Mesothelial cell of epicardium (in vitro differentiated cells): ENCODE measurements at regions not wholly inside any gene's neighbourhood (a gene's known extent, or its start where the extent isn't known, plus 50 kb on each side); places are given as distances from the start of the nearest gene placed in this dataset.

Source experiments
- DNase-seq, 2 experiments: peaks; one replicate each; pipeline ENCODE4 v3.0.0; 2021; ENCODE audit warnings: low spot score in 2 of 2; ENCODE audit not compliant: unreplicated experiment in 2 of 2
- H3K27ac Mint-ChIP-seq: 2 replicates; pipeline ENCODE4 v1.8.0; 2021; ENCODE audit warnings: mixed read lengths
- H3K27me3 Mint-ChIP-seq: 2 replicates; pipeline ENCODE4 v1.8.0; 2021; ENCODE audit warnings: low read depth, mixed read lengths
- H3K36me3 Mint-ChIP-seq: 2 replicates; pipeline ENCODE4 v1.8.0; 2021; ENCODE audit warnings: mixed read lengths
- H3K4me1 Mint-ChIP-seq: 2 replicates; pipeline ENCODE4 v1.8.0; 2021; ENCODE audit warnings: mixed read lengths
- H3K4me3 Mint-ChIP-seq: 2 replicates; pipeline ENCODE4 v1.8.0; 2021; ENCODE audit warnings: mild to moderate bottlenecking, moderate library complexity, mixed read lengths
- H3K9me3 Mint-ChIP-seq: 2 replicates; pipeline ENCODE4 v1.8.0; 2021; ENCODE audit warnings: mixed read lengths
- CTCF ChIP-seq: fragments of 200-600 bp; sonication (generic); IDR thresholded peaks from one replicate; pipeline ENCODE4 v1.5.0; 2021; ENCODE audit warnings: antibody characterized with exemption; ENCODE audit not compliant: unreplicated experiment

GRCh38 chr2:47664817-47665216 lies 94.0 kb upstream of the KCNK12 start:
- DNase-seq, result no peak
- no peaks in the 10 kb centered on the region for H3K27me3 Mint-ChIP-seq
- no peaks in the 10 kb centered on the region for H3K36me3 Mint-ChIP-seq
- no peak overlapping the region for H3K27ac Mint-ChIP-seq
- H3K4me1 Mint-ChIP-seq, result peaks cover 5% of the 10 kb centered on the region
- TF ChIP-seq CTCF, result no peak
- H3K9me3 Mint-ChIP-seq, result no peaks in the 10 kb centered on the region
- no peak overlapping the region for H3K4me3 Mint-ChIP-seq

GRCh38 chr2:47662552-47662951 lies 91.8 kb upstream of the KCNK12 start:
- no peak for TF ChIP-seq CTCF
- no peak overlapping the region for H3K27ac Mint-ChIP-seq
- no peaks in the 10 kb centered on the region for H3K9me3 Mint-ChIP-seq
- peaks cover 7% of the 10 kb centered on the region for H3K4me1 Mint-ChIP-seq
- DNase-seq, result no peak
- no peak overlapping the region for H3K4me3 Mint-ChIP-seq
- no peaks in the 10 kb centered on the region for H3K36me3 Mint-ChIP-seq
- no peaks in the 10 kb centered on the region for H3K27me3 Mint-ChIP-seq

- DNase-seq, result no peak
- H3K36me3 Mint-ChIP-seq, result no peaks in the 10 kb centered on the region
- H3K27me3 Mint-ChIP-seq, result no peaks in the 10 kb centered on the region
- H3K4me1 Mint-ChIP-seq, result peaks cover 7% of the 10 kb centered on the region
- TF ChIP-seq CTCF, result no peak
- H3K27ac Mint-ChIP-seq, result no peak overlapping the region
- H3K9me3 Mint-ChIP-seq, result no peaks in the 10 kb centered on the region
- H3K4me3 Mint-ChIP-seq, result no peak overlapping the region
Measured at GRCh38 chr2:47661310-47661709, 90.5 kb upstream of the KCNK12 start.

GRCh38 chr2:47660168-47660567 lies 89.4 kb upstream of the KCNK12 start:
- Mint-ChIP-seq H3K4me3 (no peak overlapping the region), H3K9me3 (no peaks in the 10 kb centered on the region), H3K4me1 (peaks cover 7% of the 10 kb centered on the region), H3K36me3 (no peaks in the 10 kb centered on the region), H3K27ac (no peak overlapping the region), H3K27me3 (no peaks in the 10 kb centered on the region)
- TF ChIP-seq CTCF, result no peak
- DNase-seq, result no peak

- H3K36me3 Mint-ChIP-seq, result no peaks in the 10 kb centered on the region
- H3K9me3 Mint-ChIP-seq, result no peaks in the 10 kb centered on the region
- TF ChIP-seq CTCF, result no peak
- no peaks in the 10 kb centered on the region for H3K27me3 Mint-ChIP-seq
- H3K4me1 Mint-ChIP-seq, result peaks cover 17% of the 10 kb centered on the region
- DNase-seq, result no peak
- no peak overlapping the region for H3K27ac Mint-ChIP-seq
- no peak overlapping the region for H3K4me3 Mint-ChIP-seq
Measured at GRCh38 chr2:47658646-47659320, 88.0 kb upstream of the KCNK12 start.
